ENCODE measurements at regions not wholly inside any gene's neighbourhood (a gene's known extent, or its start where the extent isn't known, plus 50 kb on each side); places are given as distances from the start of the nearest gene placed in this dataset.
"Not testable (repeated sequence)": the region's sequence is repeated elsewhere in the genome, so short reads cannot be mapped to it uniquely, and the experiment has no call there.

DNA sequence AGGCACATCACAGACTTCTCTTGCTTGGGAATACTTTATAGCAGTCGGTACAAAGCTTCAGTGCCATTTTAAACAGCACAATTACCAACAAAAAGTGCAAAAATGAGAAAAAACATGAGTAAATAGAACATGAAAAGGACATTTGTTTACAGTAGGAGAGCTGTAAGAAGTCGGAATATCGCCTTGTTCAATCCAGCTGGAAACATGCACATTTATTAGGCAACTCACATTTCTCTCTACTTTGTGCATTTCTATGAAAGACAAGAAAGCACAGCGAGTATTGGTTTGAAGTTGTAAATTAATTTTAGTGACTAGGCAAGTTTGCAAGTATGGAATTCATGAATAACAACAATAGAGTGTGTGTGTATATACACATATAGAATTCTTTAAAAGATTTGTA is 484.7 kb downstream of the DACH1 start:
- Histone ChIP-seq H3K36me3 (ENCODE audit: control insufficient read depth, insufficient read depth, low read length) (no peaks in the 10 kb centered on the region), H3K4me3 (ENCODE audit: low read depth, low read length) (no peak overlapping the region), H3K27ac (ENCODE audit: low read depth, low read length) (no peak overlapping the region), H3K9me3 (ENCODE audit: control insufficient read depth, insufficient read depth, low read length) (no peaks in the 10 kb centered on the region), H3K9ac (ENCODE audit: low read depth, low read length) (no peak overlapping the region), H3K27me3 (ENCODE audit: control insufficient read depth, insufficient read depth, low read length) (no peaks in the 10 kb centered on the region), H3K4me1 (ENCODE audit: control insufficient read depth, insufficient read depth, low read length) (no peaks in the 10 kb centered on the region)

- H3K4me1 ChIP-seq (ENCODE audit: control insufficient read depth, insufficient read depth, low read length), result no peaks in the 10 kb centered on the region
- H3K4me3 ChIP-seq (ENCODE audit: low read depth, low read length), result no peak overlapping the region
- H3K27me3 ChIP-seq (ENCODE audit: control insufficient read depth, insufficient read depth, low read length), result no peaks in the 10 kb centered on the region
- no peak overlapping the region for H3K9ac ChIP-seq (ENCODE audit: low read depth, low read length)
- no peak overlapping the region for H3K27ac ChIP-seq (ENCODE audit: low read depth, low read length)
- H3K36me3 ChIP-seq (ENCODE audit: control insufficient read depth, insufficient read depth, low read length), result no peaks in the 10 kb centered on the region
- H3K9me3 ChIP-seq (ENCODE audit: control insufficient read depth, insufficient read depth, low read length), result no peaks in the 10 kb centered on the region
These were observed 486.8 kb downstream of the DACH1 start for GRCh38 chr13:71380191-71380590.

- no peaks in the 10 kb centered on the region for H3K36me3 ChIP-seq (ENCODE audit: control insufficient read depth, insufficient read depth, low read length)
- no peak overlapping the region for H3K9ac ChIP-seq (ENCODE audit: low read depth, low read length)
- no peaks in the 10 kb centered on the region for H3K9me3 ChIP-seq (ENCODE audit: control insufficient read depth, insufficient read depth, low read length)
- H3K4me3 ChIP-seq (ENCODE audit: low read depth, low read length), result no peak overlapping the region
- no peak overlapping the region for H3K27ac ChIP-seq (ENCODE audit: low read depth, low read length)
- H3K27me3 ChIP-seq (ENCODE audit: control insufficient read depth, insufficient read depth, low read length), result no peaks in the 10 kb centered on the region
- H3K4me1 ChIP-seq (ENCODE audit: control insufficient read depth, insufficient read depth, low read length), result no peaks in the 10 kb centered on the region
These were observed 487.8 kb downstream of the DACH1 start for GRCh38 chr13:71378961-71379905.

- no peak overlapping the region for H3K4me3 ChIP-seq (ENCODE audit: low read depth, low read length)
- H3K4me1 ChIP-seq (ENCODE audit: control insufficient read depth, insufficient read depth, low read length), result no peaks in the 10 kb centered on the region
- no peak overlapping the region for H3K9ac ChIP-seq (ENCODE audit: low read depth, low read length)
- H3K27ac ChIP-seq (ENCODE audit: low read depth, low read length), result no peak overlapping the region
- H3K36me3 ChIP-seq (ENCODE audit: control insufficient read depth, insufficient read depth, low read length), result no peaks in the 10 kb centered on the region
- no peaks in the 10 kb centered on the region for H3K27me3 ChIP-seq (ENCODE audit: control insufficient read depth, insufficient read depth, low read length)
- no peaks in the 10 kb centered on the region for H3K9me3 ChIP-seq (ENCODE audit: control insufficient read depth, insufficient read depth, low read length)
These were observed 492.4 kb downstream of the DACH1 start for GRCh38 chr13:71374471-71375049.

DNA sequence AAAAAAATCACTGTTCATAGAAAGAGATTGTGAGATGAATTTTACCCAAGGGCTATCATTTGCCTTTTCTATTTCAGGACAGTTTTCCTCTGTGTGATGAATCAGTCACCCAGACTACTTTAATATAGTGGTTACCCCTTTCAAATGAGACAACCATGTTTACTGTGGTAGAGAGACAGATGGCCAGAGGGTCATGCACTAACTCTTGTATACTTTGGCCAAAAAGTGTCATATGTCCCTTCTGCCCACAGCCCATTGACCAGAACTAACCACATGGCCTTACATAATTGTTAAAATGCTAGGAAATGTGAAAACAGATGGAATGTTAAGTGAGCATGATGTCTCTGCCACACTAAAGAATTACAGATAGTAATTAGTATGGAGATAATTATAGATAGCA is 498.7 kb downstream of the DACH1 start:
- no peaks in the 10 kb centered on the region for H3K27me3 ChIP-seq (ENCODE audit: control insufficient read depth, insufficient read depth, low read length)
- H3K36me3 ChIP-seq (ENCODE audit: control insufficient read depth, insufficient read depth, low read length), result no peaks in the 10 kb centered on the region
- no peak overlapping the region for H3K4me3 ChIP-seq (ENCODE audit: low read depth, low read length)
- H3K9me3 ChIP-seq (ENCODE audit: control insufficient read depth, insufficient read depth, low read length), result no peaks in the 10 kb centered on the region
- H3K4me1 ChIP-seq (ENCODE audit: control insufficient read depth, insufficient read depth, low read length), result no peaks in the 10 kb centered on the region
- no peak overlapping the region for H3K9ac ChIP-seq (ENCODE audit: low read depth, low read length)
- no peak overlapping the region for H3K27ac ChIP-seq (ENCODE audit: low read depth, low read length)

DNA sequence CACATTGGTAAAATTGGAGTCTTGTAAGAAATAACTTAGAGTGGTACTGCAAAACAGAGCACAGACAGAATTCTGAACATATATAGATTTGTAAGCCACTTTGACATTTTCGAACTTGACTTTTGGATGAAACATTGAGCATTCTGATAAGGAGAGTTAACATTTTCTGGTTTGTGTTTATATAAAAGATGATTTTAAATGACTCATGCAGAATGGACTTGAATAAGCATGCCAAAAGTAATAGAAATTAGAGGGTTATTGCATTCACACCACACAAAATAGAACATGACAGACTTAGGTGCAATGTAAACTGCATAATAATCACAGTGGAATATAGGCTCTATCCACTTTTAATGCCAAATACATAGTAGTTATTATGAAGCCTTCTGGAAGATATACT is 507.0 kb downstream of the DACH1 start:
- H3K36me3 ChIP-seq (ENCODE audit: control insufficient read depth, insufficient read depth, low read length), result no peaks in the 10 kb centered on the region
- 0 out of 2 replicates have a peak, but pooled peaks cover 4% of the 10 kb centered on the region for H3K4me1 ChIP-seq (ENCODE audit: control insufficient read depth, insufficient read depth, low read length)

DNA sequence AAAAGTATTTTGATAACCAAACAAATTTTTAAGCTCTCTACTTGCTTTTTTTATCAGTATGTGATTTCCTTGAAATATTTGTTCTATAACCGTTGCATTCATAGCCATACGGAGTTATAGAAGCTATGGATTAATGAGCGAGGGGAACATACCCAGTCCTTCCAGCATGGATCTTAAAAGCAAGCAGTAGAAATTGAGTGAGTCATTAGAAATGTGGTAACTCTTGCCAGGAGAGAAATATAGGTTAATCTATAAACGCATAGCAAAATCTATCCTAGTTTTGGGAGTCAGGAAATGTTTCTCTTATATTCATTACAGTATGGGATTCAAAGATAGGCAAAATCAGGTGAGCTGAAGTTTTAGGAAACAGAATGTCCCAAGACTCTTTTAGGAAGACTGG is 507.4 kb downstream of the DACH1 start:
- Histone ChIP-seq H3K4me3 (ENCODE audit: low read depth, low read length) (no peak overlapping the region), H3K27ac (ENCODE audit: low read depth, low read length) (no peak overlapping the region), H3K9me3 (ENCODE audit: control insufficient read depth, insufficient read depth, low read length) (no peaks in the 10 kb centered on the region), H3K4me1 (ENCODE audit: control insufficient read depth, insufficient read depth, low read length) (0 out of 2 replicates have a peak, but pooled peaks cover 4% of the 10 kb centered on the region), H3K27me3 (ENCODE audit: control insufficient read depth, insufficient read depth, low read length) (no peaks in the 10 kb centered on the region), H3K36me3 (ENCODE audit: control insufficient read depth, insufficient read depth, low read length) (no peaks in the 10 kb centered on the region), H3K9ac (ENCODE audit: low read depth, low read length) (no peak overlapping the region)

More for the DNA sequence above, 507.0 kb downstream of the DACH1 start:
- H3K27ac ChIP-seq (ENCODE audit: low read depth, low read length), result no peak overlapping the region
- H3K9me3 ChIP-seq (ENCODE audit: control insufficient read depth, insufficient read depth, low read length), result no peaks in the 10 kb centered on the region
- no peaks in the 10 kb centered on the region for H3K27me3 ChIP-seq (ENCODE audit: control insufficient read depth, insufficient read depth, low read length)
- no peak overlapping the region for H3K9ac ChIP-seq (ENCODE audit: low read depth, low read length)
- H3K4me3 ChIP-seq (ENCODE audit: low read depth, low read length), result no peak overlapping the region

DNA sequence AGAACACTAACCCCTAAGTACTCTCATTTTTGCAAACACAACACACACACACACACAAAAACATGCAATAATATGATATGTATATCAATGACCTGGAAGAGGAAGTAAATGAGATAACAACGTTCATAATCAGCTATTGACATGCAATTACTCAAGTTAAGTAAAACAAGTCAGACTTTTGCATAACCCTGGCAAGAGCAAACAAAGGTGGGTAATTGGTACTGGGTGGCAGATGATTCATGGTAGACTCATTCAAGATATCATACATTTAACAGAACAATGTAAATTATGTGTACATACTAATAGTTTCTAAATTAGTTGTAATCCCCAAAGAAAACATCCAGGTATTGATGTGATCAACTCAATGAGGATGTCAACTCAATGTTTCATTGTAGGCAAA is 508.8 kb downstream of the DACH1 start:
- Histone ChIP-seq H3K27me3 (ENCODE audit: control insufficient read depth, insufficient read depth, low read length) (no peaks in the 10 kb centered on the region), H3K4me3 (ENCODE audit: low read depth, low read length) (no peak overlapping the region), H3K9me3 (ENCODE audit: control insufficient read depth, insufficient read depth, low read length) (no peaks in the 10 kb centered on the region), H3K36me3 (ENCODE audit: control insufficient read depth, insufficient read depth, low read length) (no peaks in the 10 kb centered on the region), H3K9ac (ENCODE audit: low read depth, low read length) (no peak overlapping the region), H3K27ac (ENCODE audit: low read depth, low read length) (no peak overlapping the region), H3K4me1 (ENCODE audit: control insufficient read depth, insufficient read depth, low read length) (0 out of 2 replicates have a peak, but pooled peaks cover 4% of the 10 kb centered on the region)

DNA sequence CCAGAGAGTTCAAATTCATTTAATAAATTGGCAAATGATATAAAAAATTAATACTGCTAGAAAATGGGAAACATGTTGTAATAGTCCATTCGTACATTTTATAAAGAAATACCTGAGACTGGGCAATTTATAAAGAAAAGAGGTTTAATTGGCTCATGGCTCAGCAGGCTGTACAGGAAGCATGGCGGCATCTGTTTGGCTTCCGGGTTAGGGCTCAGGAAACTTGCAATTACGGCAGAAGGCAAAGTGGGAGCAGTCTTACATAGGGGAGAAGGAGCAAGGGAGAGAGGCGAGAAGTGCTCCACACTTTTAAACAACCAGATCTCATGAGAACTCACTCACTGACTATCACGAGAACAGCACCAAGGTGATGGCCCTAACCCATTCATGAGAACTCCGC is 512.0 kb downstream of the DACH1 start:
- Histone ChIP-seq H3K27ac (ENCODE audit: low read depth, low read length) (no peak overlapping the region), H3K9me3 (ENCODE audit: control insufficient read depth, insufficient read depth, low read length) (no peaks in the 10 kb centered on the region), H3K27me3 (ENCODE audit: control insufficient read depth, insufficient read depth, low read length) (no peaks in the 10 kb centered on the region), H3K9ac (ENCODE audit: low read depth, low read length) (no peak overlapping the region), H3K4me3 (ENCODE audit: low read depth, low read length) (no peak overlapping the region), H3K4me1 (ENCODE audit: control insufficient read depth, insufficient read depth, low read length) (0 out of 2 replicates have a peak, but pooled peaks cover 4% of the 10 kb centered on the region), H3K36me3 (ENCODE audit: control insufficient read depth, insufficient read depth, low read length) (no peaks in the 10 kb centered on the region)

DNA sequence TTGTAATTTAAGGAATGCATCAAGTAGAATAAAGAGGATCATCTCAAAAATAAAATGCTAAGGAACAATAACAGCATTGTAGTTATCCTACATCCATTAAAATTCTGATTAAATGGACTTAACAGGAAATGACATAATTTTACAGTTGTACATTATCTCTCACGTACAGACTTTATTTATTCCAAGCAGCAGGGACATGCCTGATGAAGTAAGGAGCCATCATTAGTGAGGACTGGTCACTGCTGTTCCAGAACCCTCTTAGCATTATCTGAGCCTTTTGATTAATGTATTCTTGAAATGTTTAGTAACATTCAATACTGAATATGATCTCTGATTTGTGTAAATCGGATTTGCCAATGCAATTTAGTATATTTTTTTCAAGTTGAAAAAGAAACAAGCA is 516.1 kb downstream of the DACH1 start:
- Histone ChIP-seq H3K9me3 (ENCODE audit: control insufficient read depth, insufficient read depth, low read length) (no peaks in the 10 kb centered on the region), H3K27ac (ENCODE audit: low read depth, low read length) (no peak overlapping the region), H3K4me3 (ENCODE audit: low read depth, low read length) (no peak overlapping the region), H3K36me3 (ENCODE audit: control insufficient read depth, insufficient read depth, low read length) (no peaks in the 10 kb centered on the region), H3K9ac (ENCODE audit: low read depth, low read length) (no peak overlapping the region), H3K4me1 (ENCODE audit: control insufficient read depth, insufficient read depth, low read length) (no peaks in the 10 kb centered on the region), H3K27me3 (ENCODE audit: control insufficient read depth, insufficient read depth, low read length) (no peaks in the 10 kb centered on the region)

DNA sequence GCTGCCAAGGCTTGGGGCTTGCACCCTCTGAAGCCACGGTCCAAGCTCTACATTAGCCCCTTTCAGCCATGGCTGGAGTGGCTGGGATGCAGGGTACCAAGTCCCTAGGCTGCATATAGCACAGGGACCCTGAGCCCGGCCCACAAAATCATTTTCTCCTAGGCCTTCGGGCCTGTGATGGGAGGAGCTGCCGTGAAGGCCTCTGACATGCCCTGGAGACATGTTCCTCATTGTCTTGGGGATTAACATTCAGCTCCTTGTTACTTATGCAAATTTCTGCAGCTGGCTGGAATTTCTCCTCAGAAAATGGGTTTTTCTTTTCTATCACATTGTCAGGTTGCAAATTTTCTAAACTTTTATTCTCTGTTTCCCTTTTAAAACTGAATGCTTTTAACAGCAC is 521.1 kb downstream of the DACH1 start:
- H3K27me3 ChIP-seq (ENCODE audit: control insufficient read depth, insufficient read depth, low read length), result not testable (repeated sequence)

More for the DNA sequence above, 521.1 kb downstream of the DACH1 start:
- H3K36me3 ChIP-seq (ENCODE audit: control insufficient read depth, insufficient read depth, low read length); H3K27ac ChIP-seq (ENCODE audit: low read depth, low read length); H3K4me1 ChIP-seq (ENCODE audit: control insufficient read depth, insufficient read depth, low read length); H3K9ac ChIP-seq (ENCODE audit: low read depth, low read length); H3K4me3 ChIP-seq (ENCODE audit: low read depth, low read length); H3K9me3 ChIP-seq (ENCODE audit: control insufficient read depth, insufficient read depth, low read length): not testable (repeated sequence)
